Activated CD4-positive, alpha-beta T cell treated with anti-CD3 and anti-CD28 coated beads for 48 hours (primary cell): ENCODE measurements at regions not wholly inside any gene's neighbourhood (a gene's known extent, or its start where the extent isn't known, plus 50 kb on each side); places are given as distances from the start of the nearest gene placed in this dataset.
"Not testable (repeated sequence)": the region's sequence is repeated elsewhere in the genome, so short reads cannot be mapped to it uniquely, and the experiment has no call there.

ENCODE experiments used
- DNase-seq: peaks from one replicate; pipeline ENCODE4 v3.0.0-alpha.2; 2020

DNA sequence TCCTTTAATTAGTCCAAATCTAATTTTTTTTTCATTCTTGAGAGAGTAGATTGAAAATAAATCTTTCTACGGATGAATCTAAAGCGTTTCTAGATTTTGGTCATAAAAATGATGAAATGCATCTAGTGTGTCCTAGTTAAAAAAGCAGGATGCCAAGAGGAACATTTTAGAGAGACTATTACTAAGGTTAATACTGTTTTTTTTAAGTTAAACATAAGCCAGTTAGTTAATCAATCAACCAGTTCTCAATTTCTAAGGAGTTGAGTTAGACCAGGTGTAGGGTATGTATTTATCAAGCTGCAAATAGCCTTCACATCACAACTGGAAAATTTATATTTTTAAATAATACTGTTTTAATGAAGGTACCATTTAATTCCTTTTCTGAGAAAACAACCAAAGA is 679.5 kb upstream of the IGFBP7 start:
- no peak for DNase-seq

DNA sequence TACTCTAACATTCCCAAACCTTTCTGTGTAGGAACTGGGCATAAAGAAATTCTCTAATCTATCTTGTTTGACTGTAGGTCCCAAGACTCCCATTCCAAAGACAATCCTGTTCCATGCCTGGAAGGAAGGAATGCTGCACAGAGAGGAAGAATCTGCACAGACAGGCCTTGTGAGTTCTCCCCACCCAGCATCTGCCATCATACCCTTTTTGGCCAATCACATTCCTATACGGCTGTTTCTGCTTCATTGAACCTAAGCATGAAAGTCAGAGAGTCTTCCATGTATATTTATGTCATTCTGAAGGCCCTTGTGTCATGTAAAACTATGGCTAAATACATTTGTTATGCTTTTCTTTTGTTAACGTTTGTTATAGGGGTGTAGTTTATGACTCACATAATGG is 667.7 kb upstream of the IGFBP7 start:
- DNase-seq, result no peak

DNA sequence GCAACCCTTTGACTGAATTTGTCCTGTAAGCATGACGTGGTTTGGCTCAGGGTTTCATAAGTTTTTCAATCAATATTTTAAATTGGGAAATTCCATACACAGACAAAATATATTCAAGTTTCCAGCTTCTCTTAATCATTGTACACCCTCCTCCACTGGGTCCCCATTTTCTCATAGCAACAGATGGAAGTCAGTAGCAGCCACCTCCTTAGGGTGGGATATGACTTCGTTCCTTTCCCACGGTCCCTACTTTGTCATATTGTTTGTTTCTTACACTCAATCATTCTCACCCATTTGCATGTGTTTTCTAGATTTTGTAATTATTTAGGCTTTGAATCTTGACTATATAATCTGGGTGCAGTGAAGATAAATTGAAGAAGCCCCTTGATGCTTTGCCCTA is 664.5 kb upstream of the IGFBP7 start:
- no peak for DNase-seq

DNA sequence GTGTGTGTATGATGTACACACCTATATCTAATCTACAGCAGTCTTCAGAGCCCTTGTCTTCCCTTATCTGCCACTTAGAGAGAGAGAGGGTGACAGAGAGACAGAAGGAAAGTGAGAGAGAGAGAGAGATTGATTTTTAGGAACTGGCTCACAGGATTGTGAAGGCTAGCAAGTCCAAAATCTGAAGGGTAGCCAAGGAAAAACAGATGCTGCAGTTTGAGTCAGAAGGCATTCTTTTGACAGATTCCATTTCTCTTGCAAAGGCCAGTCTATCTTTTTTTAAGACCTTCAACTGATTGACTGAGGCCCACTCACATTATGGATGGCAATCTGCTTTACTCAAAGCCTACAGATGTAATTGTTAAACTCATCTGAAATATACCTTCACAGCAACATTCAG is 664.0 kb upstream of the IGFBP7 start:
- DNase-seq, result no peak

DNA sequence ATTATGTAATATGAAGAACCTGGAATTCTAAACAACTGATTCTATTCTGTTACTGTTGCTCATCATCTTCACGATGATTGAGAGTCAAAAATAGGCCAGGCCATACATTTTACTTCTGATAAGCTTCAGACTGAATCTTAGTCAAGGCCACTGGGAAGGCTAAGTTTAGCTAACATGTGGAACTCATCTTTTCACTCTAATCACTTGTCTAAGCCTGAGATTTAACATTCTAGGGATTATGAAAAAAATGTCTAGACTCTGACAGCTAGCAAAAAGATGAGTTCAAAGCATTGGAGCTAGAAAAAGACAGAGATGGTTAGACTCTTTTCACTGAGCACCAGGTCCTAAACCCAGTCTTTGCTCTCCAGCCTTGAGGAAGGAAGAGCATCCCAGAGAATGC is 656.2 kb upstream of the IGFBP7 start:
- no peak for DNase-seq

DNA sequence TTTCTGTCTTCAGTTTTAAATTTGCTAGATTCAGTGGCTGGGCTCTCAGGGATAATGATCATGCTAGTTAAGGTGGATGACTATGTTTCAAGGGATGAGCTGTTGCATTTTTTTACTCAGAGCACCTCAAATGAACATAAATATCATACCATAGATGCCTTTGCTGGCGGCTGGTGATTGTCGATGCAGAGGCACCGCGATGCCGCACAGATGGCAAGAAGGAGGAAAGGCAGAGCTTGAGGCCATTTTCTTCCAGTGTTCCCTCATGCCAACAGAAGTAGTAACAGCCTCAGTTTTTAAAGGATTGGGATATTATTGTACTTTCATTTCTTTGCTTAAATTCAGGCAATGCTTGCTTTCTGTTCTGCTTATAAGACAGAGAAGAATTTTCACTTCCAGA is 654.7 kb upstream of the IGFBP7 start:
- no peak for DNase-seq

DNA sequence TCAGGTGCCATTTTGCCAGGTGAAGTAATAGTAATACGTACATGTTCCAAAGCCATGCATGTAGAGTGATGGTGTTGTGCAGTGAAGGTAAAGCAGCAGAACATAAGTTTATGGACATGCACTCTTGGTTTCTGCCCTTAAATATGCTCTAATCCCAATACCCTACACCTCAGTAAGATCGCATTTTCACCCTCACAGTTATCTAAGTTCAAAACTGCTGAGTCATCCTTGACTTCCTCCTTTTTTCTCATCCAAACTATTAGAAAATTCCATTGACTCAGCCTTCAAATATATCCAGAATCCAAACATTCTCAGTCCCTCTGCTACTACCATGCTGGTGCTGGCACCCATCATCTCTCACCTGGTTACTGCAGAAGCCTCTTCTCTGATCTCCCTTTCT is 652.9 kb upstream of the IGFBP7 start:
- DNase-seq, result no peak

DNA sequence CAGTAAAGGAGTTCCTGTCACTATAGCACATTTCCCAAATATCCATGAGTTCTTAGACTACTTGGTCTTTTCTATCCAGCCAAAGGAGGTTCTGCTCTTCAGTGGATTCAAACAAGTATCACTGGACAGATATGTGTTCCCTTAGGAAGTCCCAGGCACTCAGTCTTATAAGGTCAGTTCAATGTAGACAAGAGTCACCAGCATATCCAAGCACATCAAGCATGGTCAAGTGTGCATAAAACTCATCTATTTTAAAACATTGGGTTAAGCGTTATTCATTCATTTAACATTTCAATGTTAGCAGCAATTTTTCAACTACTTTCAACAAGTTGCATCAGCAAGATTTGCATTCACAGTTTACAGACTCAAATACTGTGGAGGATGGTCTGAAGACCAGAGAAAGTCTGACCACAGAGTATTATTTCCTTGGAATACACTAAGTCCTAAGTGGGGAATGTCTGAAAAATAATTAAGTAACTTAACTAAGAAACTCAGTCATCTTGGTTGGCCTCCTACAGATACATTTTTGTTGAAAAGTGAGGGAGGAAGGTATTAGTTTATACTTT is 630.5 kb upstream of the IGFBP7 start:
- DNase-seq, result no peak

DNA sequence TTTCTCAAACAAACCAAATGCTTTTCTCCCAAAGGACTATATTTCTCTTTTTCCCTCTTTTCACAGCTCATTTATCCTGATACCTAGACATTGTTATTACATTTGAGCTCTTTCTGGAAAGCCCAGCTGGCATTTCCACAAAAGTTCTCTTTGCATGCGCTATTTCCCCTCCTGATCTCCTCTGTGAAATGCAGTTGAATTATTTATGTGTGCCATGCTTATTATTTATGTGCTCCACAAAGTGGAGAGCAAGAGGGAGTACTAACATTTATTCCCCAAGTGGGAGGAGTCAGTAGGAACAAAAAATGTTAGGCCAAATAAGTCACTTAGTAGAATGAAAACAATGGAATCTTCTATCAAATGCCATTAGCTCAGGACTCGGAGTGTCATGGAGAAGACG is 626.6 kb upstream of the IGFBP7 start:
- DNase-seq, result no peak

DNA sequence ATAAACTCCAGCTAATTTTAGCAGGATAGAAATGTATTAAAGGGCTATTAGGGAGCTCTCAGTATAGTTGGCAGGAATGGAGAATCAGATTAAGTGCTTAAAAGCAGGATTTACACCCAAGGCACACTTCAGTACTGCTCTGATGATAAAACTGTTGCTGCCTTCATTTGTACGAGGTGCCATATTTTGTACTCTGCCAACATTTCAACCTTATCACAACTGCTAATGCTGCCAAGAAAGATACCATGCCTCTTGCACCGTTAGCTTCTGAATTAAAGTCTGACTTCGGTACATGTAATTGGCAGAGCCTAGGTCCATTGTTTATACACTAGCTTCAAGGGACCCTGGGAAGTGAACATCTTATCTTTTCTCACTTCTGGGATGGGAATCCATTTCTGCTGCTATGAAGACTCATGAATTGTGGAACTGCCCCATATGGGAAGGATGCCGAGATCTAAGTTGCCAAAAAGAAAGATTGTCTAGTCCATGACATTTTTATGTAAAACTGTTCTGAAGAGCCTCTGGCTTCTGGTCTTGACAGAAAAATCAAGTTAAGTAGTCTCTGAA is 624.0 kb upstream of the IGFBP7 start:
- DNase-seq, result no peak

DNA sequence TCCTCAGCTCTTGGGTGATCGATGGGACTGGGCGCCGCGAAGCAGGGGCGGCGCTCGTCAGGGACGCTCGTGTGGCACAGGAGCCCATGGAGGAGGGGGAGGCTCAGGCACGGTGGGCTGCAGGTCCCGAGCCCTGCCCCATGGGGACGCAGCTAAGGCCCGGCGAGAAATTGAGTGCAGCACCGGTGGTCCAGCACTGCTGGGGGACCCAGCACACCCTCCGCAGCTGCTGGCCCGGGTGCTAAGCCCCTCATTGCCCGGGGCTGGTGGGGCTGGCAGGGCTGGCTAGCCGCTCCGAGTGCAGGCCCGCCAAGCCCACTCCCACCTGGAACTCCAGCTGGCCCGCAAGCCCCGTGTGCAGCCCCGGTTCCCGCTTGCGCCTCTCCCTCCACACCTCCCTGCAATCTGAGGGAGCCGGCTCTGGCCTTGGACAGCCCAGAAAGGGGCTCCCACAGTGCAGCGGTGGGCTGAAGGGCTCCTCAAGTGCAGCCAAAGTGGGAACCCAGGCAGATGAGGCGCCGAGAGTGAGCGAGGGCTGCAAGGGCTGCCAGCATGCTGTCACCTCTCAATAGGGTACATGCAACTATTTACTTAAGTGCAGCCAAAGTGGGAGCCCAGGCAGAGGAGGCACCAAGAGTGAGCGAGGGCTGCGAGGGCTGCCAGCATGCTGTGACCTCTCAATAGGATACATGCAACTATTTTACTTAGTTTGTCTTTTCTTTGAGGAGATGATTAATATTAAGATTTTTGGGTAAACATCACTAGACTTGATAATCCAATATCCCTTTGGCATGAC is 619.8 kb upstream of the IGFBP7 start:
- DNase-seq, result not testable (repeated sequence)

DNA sequence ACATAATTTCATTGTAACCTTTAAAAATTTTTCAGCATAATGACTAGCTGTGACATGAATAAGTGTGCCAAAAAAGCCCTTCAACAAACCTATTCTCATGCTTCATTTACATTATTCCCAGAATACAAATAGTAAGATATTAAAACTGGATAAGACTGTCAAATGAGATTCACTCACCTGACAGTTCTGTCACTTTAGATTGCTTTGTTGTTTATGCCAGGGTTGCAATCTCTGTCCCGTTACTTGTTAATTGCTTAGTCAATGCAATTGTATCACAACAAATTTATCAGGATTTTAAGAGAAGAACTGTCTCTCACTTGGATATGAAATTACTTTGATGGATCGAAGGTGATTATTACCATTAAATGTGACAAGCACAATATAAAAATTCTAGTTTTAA is 616.0 kb upstream of the IGFBP7 start:
- no peak for DNase-seq

DNA sequence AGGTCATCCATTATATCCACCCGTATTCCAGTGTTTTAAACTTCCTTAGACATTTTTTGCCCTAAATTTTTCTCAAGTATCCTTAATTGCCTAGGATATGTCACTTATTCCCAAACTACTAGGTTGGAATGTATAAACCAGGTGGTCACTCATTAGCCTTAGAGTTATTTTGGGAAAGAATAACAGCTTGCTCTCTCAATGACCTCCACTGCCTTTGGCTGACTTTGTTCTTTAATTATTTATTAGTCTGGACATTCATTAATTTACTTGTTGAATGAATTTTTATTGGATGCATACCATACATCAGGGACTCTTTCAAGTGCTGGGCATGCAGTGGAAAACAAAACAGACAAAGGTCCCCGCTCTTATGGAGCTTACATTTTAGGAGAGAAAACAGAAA is 609.3 kb upstream of the IGFBP7 start:
- no peak for DNase-seq

DNA sequence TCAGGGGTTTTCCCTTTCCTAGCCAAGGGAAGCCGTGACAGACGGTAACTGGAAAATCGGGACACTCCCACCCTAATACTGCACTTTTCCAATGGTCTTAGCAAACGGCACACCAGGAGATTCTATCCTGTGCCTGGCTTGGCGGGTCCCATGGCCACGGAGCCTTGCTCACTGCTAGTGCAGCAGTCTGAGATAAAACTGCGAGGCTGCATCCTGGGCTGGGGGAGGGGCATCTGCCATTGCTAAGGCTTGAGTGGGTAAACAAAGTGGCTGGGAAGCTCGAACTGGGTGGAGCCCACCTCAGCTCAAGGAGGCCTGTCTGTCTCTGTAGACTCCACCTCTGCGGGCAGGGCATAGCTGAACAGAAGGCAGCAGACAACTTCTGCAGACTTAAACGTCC is 604.1 kb upstream of the IGFBP7 start:
- not testable (repeated sequence) for DNase-seq

DNA sequence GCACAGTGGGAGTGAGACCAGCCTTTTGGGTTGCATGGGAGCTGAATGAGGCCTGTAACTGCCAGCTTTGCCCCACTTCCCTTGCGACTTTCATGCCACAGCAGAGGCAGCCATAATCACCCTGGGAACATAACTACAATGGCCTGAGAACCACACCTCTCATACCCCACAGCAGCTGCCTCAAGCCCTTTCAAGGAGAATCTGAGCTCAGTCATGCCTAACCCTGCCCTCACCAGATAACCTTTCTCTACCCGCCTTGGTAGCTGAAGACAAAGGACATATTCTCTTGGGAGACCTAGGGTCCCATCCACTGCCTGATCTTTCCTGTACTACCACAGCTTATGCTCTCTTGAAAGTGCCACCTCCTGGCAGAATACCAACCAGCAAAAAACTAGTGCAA is 599.9 kb upstream of the IGFBP7 start:
- no peak for DNase-seq

DNA sequence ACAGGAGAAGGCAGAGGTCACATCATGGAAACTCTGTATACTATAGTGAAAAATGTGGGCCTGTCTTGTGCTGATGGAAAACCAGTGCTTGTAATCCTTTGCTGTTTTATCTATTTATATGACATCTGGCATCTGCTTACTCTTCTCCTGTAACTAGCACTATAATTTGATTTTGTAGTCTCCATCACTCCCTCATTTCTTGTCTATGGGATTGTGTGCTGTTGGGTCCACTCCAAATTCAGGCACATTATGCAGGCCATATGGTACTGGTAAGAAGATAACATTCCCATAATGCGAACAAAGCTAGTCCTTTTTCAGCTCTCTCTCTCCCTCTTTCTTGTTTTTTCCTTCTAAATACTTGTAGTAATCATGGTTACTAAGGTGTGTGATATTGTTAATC is 581.2 kb upstream of the IGFBP7 start:
- DNase-seq, result no peak

DNA sequence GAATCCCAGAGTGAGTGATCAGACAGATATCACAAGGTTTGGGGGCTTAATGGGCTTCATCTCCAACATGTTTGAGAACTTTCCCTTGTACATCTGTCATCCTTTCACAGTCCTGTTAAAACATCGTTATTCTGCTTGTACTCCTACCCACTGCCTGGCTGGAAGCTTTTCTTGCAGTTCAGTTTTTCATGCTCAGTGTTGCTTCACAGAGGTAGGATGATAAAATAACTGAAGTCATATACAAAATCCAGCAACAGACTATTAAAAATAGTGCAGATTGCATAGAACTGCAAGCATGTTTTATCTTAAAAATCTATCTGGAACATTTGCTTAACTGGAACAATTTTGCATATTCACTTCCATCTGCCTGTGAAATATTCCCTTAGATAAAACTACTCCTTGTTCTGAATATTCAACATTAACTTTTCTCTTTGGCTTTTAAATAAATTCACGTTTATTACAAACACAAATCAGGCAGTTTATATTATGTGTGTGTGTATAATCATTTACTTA is 579.6 kb upstream of the IGFBP7 start:
- DNase-seq, result no peak

DNA sequence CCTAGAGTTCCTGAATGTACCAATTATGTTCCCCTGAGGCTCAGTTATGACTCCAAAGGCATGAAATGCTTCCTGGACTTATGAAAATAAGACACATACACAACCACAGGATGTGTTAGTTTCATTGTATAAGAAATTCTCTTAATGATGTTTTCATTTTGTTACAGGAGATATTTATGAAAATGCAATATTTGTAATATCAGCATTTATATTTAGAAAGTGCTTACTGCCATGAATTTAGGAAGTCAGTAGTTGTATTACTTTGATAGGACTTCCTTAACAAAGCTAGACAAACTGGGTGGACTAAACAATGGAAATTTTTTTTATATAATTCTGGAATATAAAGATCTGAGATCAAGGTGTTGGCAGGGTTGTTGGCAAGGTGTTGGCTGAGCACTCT is 572.1 kb upstream of the IGFBP7 start:
- no peak for DNase-seq

DNA sequence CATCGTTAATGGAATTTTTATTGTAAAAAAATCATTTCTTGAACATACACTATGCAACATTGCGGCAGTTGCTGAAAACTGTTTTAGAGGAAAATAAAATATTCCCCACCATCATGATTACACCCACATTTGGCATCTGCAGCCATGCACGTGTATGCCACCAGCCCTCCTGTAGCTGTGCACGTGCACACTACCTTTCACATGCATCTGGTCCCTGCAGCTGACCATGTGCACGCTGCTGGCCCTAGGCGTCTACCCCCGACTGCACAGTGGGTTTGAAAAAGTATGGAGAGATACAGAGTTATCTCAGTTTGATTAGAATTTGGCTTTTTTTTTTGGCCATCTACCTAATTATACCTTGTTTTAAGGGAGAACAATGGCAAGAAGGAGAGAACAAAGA is 569.8 kb upstream of the IGFBP7 start:
- no peak for DNase-seq

DNA sequence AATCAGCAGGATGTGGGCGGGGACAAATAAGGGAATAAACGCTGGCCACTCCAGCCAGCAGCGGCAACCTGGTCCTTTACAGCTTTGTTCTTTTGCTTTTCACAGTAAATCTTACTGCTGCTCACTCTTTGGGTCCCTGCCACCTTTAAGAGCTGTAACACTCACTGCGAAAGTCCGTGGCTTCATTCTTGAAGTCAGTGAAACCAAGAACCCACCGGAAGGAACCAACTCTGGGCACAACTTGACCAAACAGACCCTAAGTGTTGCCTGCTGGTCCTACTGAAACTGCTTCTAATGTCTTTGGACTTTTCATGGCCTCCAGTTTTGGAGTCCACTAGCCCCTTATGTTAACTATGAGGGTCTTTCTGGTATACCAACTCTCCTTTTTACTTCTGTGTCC is 566.2 kb upstream of the IGFBP7 start:
- DNase-seq, result no peak

DNA sequence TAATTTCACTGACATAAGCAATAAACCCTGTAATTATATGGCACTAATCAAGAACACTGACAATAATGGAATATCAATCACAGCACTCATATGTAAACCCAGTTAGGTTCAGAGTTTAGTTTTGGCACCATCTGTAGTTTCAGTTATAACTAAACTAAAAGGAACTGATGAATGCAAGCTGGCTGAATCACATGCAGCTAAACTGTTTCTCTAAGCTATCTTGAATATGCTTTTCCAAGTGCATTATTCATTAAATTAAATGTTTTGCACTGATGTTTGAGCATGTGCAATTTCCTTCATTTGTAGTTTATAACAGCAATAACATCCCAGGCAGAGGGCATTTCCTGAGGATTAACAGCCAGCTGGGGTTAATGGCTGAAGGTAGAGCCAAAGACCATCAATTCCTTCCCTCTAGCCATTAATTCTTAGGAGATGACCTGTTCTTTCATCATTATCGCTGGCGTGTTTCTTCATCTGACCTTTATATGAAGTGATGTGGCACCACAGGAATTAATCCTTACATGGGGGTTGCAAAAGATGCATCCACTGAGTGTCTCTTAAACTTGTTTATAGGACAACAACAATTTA is 562.8 kb upstream of the IGFBP7 start:
- no peak for DNase-seq

DNA sequence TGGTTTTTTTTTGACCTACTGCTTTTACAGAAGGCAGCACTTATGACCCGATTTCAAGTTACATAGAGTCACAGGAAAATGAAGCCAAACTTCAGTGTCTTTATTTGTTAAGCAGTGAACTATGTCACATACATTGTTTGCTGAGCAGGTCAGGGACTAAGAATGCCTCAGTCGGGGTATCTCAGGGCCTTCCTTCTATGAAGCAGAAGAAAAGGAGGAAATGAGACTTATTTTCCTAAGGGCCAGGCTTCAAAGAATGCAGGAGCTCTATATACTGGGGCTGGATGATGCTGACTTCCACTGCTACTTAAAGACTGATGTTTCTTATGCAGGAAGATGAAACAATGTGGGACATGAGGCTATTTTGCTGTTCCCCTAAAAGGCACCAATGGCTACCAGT is 558.4 kb upstream of the IGFBP7 start:
- DNase-seq, result no peak

DNA sequence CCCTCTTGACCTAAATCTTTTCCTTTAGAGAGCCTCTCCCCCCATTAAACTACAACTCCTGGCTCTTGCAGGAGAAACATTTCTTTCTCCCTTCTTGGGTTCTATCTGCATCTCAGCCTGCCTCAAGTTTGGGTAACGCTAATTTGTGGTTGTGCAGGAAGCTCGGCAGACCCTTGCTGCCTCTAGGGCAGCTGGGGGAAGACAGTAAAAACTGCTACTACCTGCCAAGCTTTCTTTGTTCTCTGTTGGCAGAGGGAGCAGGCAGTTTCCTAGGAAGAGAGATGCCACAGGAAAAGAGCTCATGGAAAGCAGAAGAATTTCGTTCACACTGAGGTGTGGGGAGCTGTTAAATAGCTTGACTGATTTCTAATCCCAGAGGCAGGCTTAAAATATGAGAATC is 555.6 kb upstream of the IGFBP7 start:
- DNase-seq, result no peak

DNA sequence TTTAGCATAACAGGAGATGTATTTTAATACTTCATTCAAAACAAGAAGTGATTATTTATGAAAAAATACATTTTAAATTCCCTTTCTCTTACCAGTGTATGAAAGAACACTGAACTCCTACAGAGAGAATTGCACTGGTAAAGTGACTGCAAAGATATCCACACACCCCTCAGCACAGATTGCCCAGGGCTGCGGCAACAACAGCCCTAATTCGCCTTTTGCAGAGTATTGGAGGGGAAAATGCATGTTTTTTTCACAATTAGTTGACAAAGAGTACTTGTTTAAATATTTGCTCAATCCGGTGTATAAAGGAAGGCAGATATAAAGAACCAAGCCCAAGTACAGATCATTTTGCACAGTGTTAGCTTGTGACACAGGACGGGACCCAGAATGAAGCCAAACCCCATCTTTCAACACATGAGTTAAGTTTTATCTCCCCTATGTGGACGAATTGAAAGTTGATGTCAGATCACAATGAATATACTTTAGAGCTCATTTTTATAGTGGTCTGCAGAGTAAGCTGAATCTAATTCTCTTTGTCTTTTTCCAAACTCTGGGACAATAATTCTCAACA is 551.4 kb upstream of the IGFBP7 start:
- no peak for DNase-seq
